Bronchial epithelial cell (primary cell): ENCODE measurements at regions not wholly inside any gene's neighbourhood (a gene's known extent, or its start where the extent isn't known, plus 50 kb on each side); places are given as distances from the start of the nearest gene placed in this dataset.

Experiments
- DNase-seq: peaks from one replicate; pipeline ENCODE4 v3.0.0-alpha.2; 2010; ENCODE audit warnings: low read depth
- FAIRE-seq: peaks from 2 replicates; lab custom pipeline; 2011; peaks lifted over from hg19 to GRCh38; lab: Jason Lieb, UNC
- H3K27me3 ChIP-seq: 2 replicates; pipeline ENCODE4 v1.5.1; 2011; ENCODE audit warnings: low read length; ENCODE audit not compliant: control insufficient read depth, insufficient read depth
- H3K36me3 ChIP-seq: 2 replicates; pipeline ENCODE4 v1.5.1; 2011; ENCODE audit warnings: low read length; ENCODE audit not compliant: control insufficient read depth, insufficient read depth
- H3K4me3 ChIP-seq: 2 replicates; pipeline ENCODE4 v1.5.1; 2011; ENCODE audit warnings: mild to moderate bottlenecking, low read depth, low read length, control low read depth
- CTCF ChIP-seq: IDR thresholded peaks from 2 replicates; pipeline ENCODE4 v1.5.1; 2011; ENCODE audit warnings: mild to moderate bottlenecking, moderate library complexity, low read length, control low read depth, inconsistent platforms; ENCODE audit not compliant: insufficient read depth, severe bottlenecking

DNA sequence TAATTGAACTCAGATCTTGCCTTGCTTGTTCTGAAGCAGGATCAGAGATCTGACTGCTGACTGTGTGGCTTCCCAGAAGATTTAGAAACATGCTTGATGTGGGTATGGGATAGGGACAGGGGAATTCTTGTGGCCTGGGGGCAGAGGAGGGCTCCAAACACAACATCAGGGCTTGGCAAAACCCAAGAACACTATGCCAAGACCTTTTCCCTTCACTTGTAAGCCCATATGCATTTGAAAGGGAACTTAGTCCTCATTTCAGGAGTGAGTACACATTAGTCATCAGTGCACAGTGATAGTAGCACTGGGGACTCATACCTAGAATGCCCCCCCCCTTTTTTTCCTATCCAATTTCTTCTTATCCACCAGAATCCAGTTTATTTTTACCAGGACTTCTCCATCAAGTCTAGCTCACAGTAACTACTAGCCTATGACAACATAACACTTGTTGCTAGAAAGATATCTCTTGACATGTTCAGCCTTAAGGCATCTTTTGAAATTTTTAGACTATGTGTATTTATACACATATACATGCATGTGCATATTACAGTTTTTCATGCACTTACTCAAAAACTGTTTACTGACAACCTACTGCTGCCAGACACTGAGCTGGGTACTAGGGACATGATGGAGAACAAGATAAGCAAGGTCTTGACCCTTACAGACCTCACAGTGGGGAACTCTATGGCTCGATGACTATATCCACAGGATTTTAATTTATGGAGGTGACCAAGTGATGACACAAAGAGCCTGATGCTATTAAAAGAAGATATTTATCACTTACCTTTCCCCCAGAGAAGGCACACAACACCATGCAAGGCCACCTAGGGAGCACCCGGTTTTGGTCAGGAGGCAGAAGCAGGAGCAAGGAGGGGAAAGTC lies 158.3 kb upstream of the MAP3K1 start:
- H3K36me3 ChIP-seq = no peaks in the 10 kb centered on the region
- DNase-seq (peak; percentile 45), FAIRE-seq (peak; percentile 18)
- no peaks in the 10 kb centered on the region for H3K27me3 ChIP-seq
- TF ChIP-seq CTCF = no peak
- no peak overlapping the region for H3K4me3 ChIP-seq

GRCh38 chr5:56651893-56652292 lies 163.5 kb upstream of the MAP3K1 start:
- H3K36me3 ChIP-seq = no peaks in the 10 kb centered on the region
- no peak for TF ChIP-seq CTCF
- FAIRE-seq = peak; percentile 88
- DNase-seq = no peak
- no peak overlapping the region for H3K4me3 ChIP-seq
- peaks cover 4% of the 10 kb centered on the region for H3K27me3 ChIP-seq

DNA sequence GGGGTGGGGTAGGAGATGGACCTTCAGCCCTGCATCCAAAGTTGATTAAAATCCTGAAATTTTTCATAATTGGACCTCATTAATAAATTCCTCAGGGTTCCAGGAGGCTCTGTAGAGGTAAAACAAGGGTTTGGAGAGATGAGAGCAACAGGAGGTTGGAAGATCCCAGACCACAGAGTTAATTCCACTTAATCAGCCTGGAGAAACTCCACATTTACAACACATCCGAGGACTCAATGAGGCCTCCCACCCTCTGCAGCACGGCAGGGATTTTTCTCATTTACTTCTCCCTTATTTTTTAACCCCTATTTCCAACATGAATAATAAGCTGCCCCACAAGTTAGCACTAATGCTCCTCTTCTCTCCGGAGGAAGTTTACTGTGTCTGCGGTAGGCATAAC lies 165.0 kb upstream of the MAP3K1 start:
- no peak for TF ChIP-seq CTCF
- peaks cover 4% of the 10 kb centered on the region for H3K27me3 ChIP-seq
- no peak overlapping the region for H3K4me3 ChIP-seq
- no peak for DNase-seq
- FAIRE-seq = no peak
- no peaks in the 10 kb centered on the region for H3K36me3 ChIP-seq

DNA sequence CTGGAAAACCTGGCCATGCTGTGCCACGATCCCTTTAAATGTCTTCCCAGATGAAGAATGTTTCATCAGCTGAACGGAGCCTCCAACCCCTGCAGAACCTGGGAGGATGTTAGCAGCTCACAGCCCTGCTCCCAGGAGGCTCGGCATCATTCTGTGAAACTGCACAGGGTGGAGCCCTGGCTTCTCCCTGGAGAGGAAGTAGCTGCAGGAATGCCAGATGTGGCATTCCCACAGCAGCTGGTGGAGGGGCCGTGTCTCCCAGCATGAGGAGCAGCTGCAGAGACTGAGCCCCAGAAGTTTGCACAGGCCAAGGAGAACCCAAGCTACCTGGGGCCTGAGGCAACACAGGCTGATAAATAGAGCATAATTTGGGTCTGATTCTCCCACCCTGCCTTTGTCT lies 165.8 kb upstream of the MAP3K1 start:
- peaks cover 4% of the 10 kb centered on the region for H3K27me3 ChIP-seq
- no peaks in the 10 kb centered on the region for H3K36me3 ChIP-seq
- TF ChIP-seq CTCF = no peak
- no peak overlapping the region for H3K4me3 ChIP-seq
- DNase-seq (no peak), FAIRE-seq (no peak)

- FAIRE-seq = no peak
- H3K36me3 ChIP-seq = no peaks in the 10 kb centered on the region
- no peak for TF ChIP-seq CTCF
- H3K27me3 ChIP-seq = peaks cover 4% of the 10 kb centered on the region
- peak; percentile 17 for DNase-seq
- no peak overlapping the region for H3K4me3 ChIP-seq
These were observed 166.8 kb upstream of the MAP3K1 start for GRCh38 chr5:56648460-56649034.
